H1 (cell line): ENCODE measurements at regions not wholly inside any gene's neighbourhood (a gene's known extent, or its start where the extent isn't known, plus 50 kb on each side); places are given as distances from the start of the nearest gene placed in this dataset.

Source experiments
- CTCF ChIA-PET: fragments of 300-600 bp; sonication (Branson Sonifier 250); formaldehyde crosslinking; loops from one replicate; lab custom pipeline; 2021; ENCODE audit not compliant: partially characterized antibody; lab: Charles Lee
- POLR2A ChIA-PET: fragments of 300-600 bp; sonication (Branson Sonifier 250); formaldehyde crosslinking; loops from one replicate; lab custom pipeline; 2021; ENCODE audit warnings: inconsistent platforms; ENCODE audit not compliant: partially characterized antibody; lab: Charles Lee
- DNase-seq, 2 experiments: peaks; one replicate each; pipeline versions ENCODE4 v3.0.0 to v3.0.0-alpha.2; 2010 to 2022; ENCODE audit warnings: low spot score in 2 of 2, low read depth in 1 of 2, mixed read lengths in 1 of 2
- FAIRE-seq: peaks from 2 replicates; lab custom pipeline; 2011; peaks lifted over from hg19 to GRCh38; lab: Jason Lieb, UNC
- H2AFZ ChIP-seq: 2 replicates; pipeline ENCODE4 v1.8.1; 2012; ENCODE audit warnings: low read length, inconsistent platforms
- H2AK5ac ChIP-seq: 2 replicates; pipeline ENCODE4 v1.6.1; 2013; ENCODE audit warnings: low read depth, low read length
- H2BK120ac ChIP-seq: replicated peaks from 2 replicates; pipeline ENCODE3; 2013; ENCODE audit warnings: low read depth, low read length, inconsistent platforms
- H2BK12ac ChIP-seq: 2 replicates; pipeline ENCODE4 v1.6.1; 2013; ENCODE audit warnings: low read depth, low read length
- H2BK15ac ChIP-seq: 2 replicates; pipeline ENCODE4 v1.6.1; 2013; ENCODE audit warnings: low read length
- H2BK20ac ChIP-seq: 2 replicates; pipeline ENCODE4 v1.6.1; 2013; ENCODE audit warnings: low read length
- H2BK5ac ChIP-seq: 2 replicates; pipeline ENCODE4 v1.6.1; 2013; ENCODE audit warnings: low read depth, low read length
- H3K14ac ChIP-seq: 2 replicates; pipeline ENCODE4 v1.6.1; 2013; ENCODE audit warnings: inconsistent platforms; ENCODE audit not compliant: insufficient read length
- H3K18ac ChIP-seq: 2 replicates; pipeline ENCODE4 v1.6.1; 2013; ENCODE audit warnings: low read length; ENCODE audit errors: extremely low read depth
- H3K23ac ChIP-seq: 2 replicates; pipeline ENCODE4 v1.6.1; 2013; ENCODE audit warnings: inconsistent platforms; ENCODE audit not compliant: insufficient read length
- H3K23me2 ChIP-seq: 2 replicates; pipeline ENCODE4 v1.6.1; 2013; ENCODE audit warnings: low read depth, low read length
- H3K27ac ChIP-seq: 2 replicates; pipeline ENCODE4 v1.6.1; 2011; ENCODE audit warnings: low read depth, low read length, inconsistent platforms
- H3K27me3 ChIP-seq, 4 experiments: replicated peaks in 1 of 4; 1 replicate in 1 of 4; 2 replicates in 3 of 4; pipeline versions ENCODE4 v1.6.1 to v1.8.1; 2011 to 2013; ENCODE audit warnings: low read length in 3 of 4, mild to moderate bottlenecking in 3 of 4, inconsistent platforms in 2 of 4, mixed read lengths in 2 of 4, moderate library complexity in 1 of 4; ENCODE audit not compliant: control insufficient read depth in 3 of 4, insufficient read depth in 3 of 4; ENCODE audit errors: extremely low read depth in 1 of 4
- H3K36me3 ChIP-seq, 4 experiments: 2 replicates each; pipeline versions ENCODE4 v1.6.1 to v1.8.1; 2011 to 2013; ENCODE audit warnings: mild to moderate bottlenecking in 4 of 4, low read length in 3 of 4, moderate library complexity in 2 of 4, control low read depth in 1 of 4, inconsistent platforms in 1 of 4; ENCODE audit not compliant: insufficient read depth in 4 of 4, control insufficient read depth in 2 of 4
- H3K4ac ChIP-seq: replicated peaks from 2 replicates; pipeline ENCODE3; 2013; ENCODE audit warnings: low read length, low read depth, mixed read lengths, inconsistent platforms; ENCODE audit not compliant: insufficient read length
- H3K4me1 ChIP-seq, 4 experiments: replicated peaks in 1 of 4; 1 replicate in 1 of 4; 2 replicates in 3 of 4; pipeline versions ENCODE4 v1.6.1 to v1.8.1; 2011 to 2013; ENCODE audit warnings: low read length in 3 of 4, inconsistent platforms in 2 of 4, mixed read lengths in 1 of 4; ENCODE audit not compliant: insufficient read depth in 4 of 4, control insufficient read depth in 3 of 4
- H3K4me2 ChIP-seq, 2 experiments: 2 replicates each; pipeline versions ENCODE4 v1.6.1 to v1.8.1; 2011 to 2013; ENCODE audit warnings: low read depth in 2 of 2, low read length in 2 of 2, control low read depth in 1 of 2, inconsistent platforms in 1 of 2, mild to moderate bottlenecking in 1 of 2; ENCODE audit not compliant: insufficient read depth in 1 of 2
- H3K4me3 ChIP-seq, 4 experiments: fragments of 200-600, 300-600 bp in 1 of 4; sonication (generic), shearing (Covaris generic), sonication (Bioruptor Twin) in 1 of 4; 2 replicates each; pipeline versions ENCODE4 v1.5.1 to v1.8.1; 2011 to 2016; ENCODE audit warnings: low read length in 4 of 4, low read depth in 3 of 4, control low read depth in 2 of 4, inconsistent platforms in 2 of 4, mild to moderate bottlenecking in 2 of 4, mixed read lengths in 1 of 4, moderate library complexity in 1 of 4; ENCODE audit not compliant: insufficient read depth in 2 of 4; ENCODE audit errors: extremely low read depth in 1 of 4
- H3K56ac ChIP-seq: replicated peaks from 2 replicates; pipeline ENCODE3; 2013; ENCODE audit warnings: low read depth, mild to moderate bottlenecking, mixed read lengths, low read length, inconsistent platforms; ENCODE audit not compliant: insufficient read length
- H3K79me1 ChIP-seq: 2 replicates; pipeline ENCODE4 v1.6.1; 2013; ENCODE audit warnings: low read depth, low read length, control low read depth
- H3K79me2 ChIP-seq, 2 experiments: 2 replicates each; pipeline versions ENCODE4 v1.6.1 to v1.8.1; 2012 to 2013; ENCODE audit warnings: low read length in 2 of 2, mild to moderate bottlenecking in 2 of 2, inconsistent platforms in 1 of 2; ENCODE audit not compliant: insufficient read depth in 2 of 2, control insufficient read depth in 1 of 2
- H3K9ac ChIP-seq, 4 experiments: replicated peaks in 1 of 4; 1 replicate in 1 of 4; 2 replicates in 3 of 4; pipeline versions ENCODE4 v1.6.1 to v1.8.1; 2011 to 2013; ENCODE audit warnings: low read depth in 3 of 4, low read length in 3 of 4, control low read depth in 2 of 4, mild to moderate bottlenecking in 2 of 4, moderate library complexity in 2 of 4, inconsistent platforms in 1 of 4; ENCODE audit errors: extremely low read depth in 1 of 4
- H3K9me3 ChIP-seq, 2 experiments: 2 replicates each; pipeline versions ENCODE4 v1.6.1 to v1.8.1; 2012 to 2013; ENCODE audit warnings: mild to moderate bottlenecking in 2 of 2, moderate library complexity in 2 of 2, control low read depth in 1 of 2, inconsistent platforms in 1 of 2, low read depth in 1 of 2, low read length in 1 of 2, mixed read lengths in 1 of 2; ENCODE audit not compliant: insufficient read depth in 2 of 2
- H4K20me1 ChIP-seq, 2 experiments: replicated peaks in 1 of 2; 2 replicates each; pipeline versions ENCODE3 to v1.8.1; 2011 to 2013; ENCODE audit warnings: inconsistent platforms in 2 of 2, low read length in 2 of 2, mild to moderate bottlenecking in 1 of 2; ENCODE audit not compliant: insufficient read depth in 2 of 2, control insufficient read depth in 1 of 2
- H4K5ac ChIP-seq: 2 replicates; pipeline ENCODE4 v1.6.1; 2013; ENCODE audit warnings: low read length, low read depth, mixed read lengths, inconsistent platforms; ENCODE audit not compliant: insufficient read length
- H4K8ac ChIP-seq: 2 replicates; pipeline ENCODE4 v1.8.0; 2013; ENCODE audit warnings: mild to moderate bottlenecking, moderate library complexity, low read length, inconsistent platforms; ENCODE audit not compliant: insufficient read depth; ENCODE audit errors: extremely low read depth
- H4K91ac ChIP-seq: replicated peaks from 2 replicates; pipeline ENCODE3; 2013; ENCODE audit warnings: low read length, mixed read lengths, inconsistent platforms; ENCODE audit not compliant: insufficient read length
- BCL11A ChIP-seq, 2 experiments: IDR thresholded peaks; one replicate each; pipeline ENCODE4 v1.6.1; 2011; ENCODE audit warnings: low read depth in 2 of 2, low read length in 2 of 2, mild to moderate bottlenecking in 2 of 2
- CBX8 ChIP-seq: fragments of 300-800, 300-1000 bp; sonication (generic); IDR thresholded peaks from 2 replicates; pipeline ENCODE4 v1.7.1; 2016; ENCODE audit warnings: low read depth, low read length, borderline replicate concordance
- CTBP2 ChIP-seq: IDR thresholded peaks from 2 replicates; pipeline ENCODE4 v1.7.0; 2011; ENCODE audit warnings: borderline replicate concordance, mild to moderate bottlenecking, moderate library complexity, mixed read lengths, low read length; ENCODE audit not compliant: insufficient read depth, insufficient read length
- EP300 ChIP-seq, 2 experiments: IDR thresholded peaks; 1 replicate in 1 of 2; 2 replicates in 1 of 2; pipeline ENCODE4 v1.6.1; 2011 to 2012; ENCODE audit warnings: low read depth in 2 of 2, low read length in 2 of 2, mild to moderate bottlenecking in 2 of 2, borderline replicate concordance in 1 of 2, inconsistent platforms in 1 of 2, moderate library complexity in 1 of 2
- EZH2 ChIP-seq: fragments of 200-600 bp; sonication (generic); IDR thresholded peaks from 2 replicates; pipeline ENCODE4 v1.7.1; 2012; ENCODE audit warnings: low read depth, mild to moderate bottlenecking, moderate library complexity, low read length, inconsistent platforms; ENCODE audit not compliant: severe bottlenecking
- JUN ChIP-seq: IDR thresholded peaks from 2 replicates; pipeline ENCODE4 v1.6.1; 2011; ENCODE audit warnings: low read depth, mild to moderate bottlenecking, improper control_type of control experiment, low read length
- MAFK ChIP-seq: IDR thresholded peaks from 2 replicates; pipeline ENCODE4 v1.6.1; 2012; ENCODE audit warnings: low read depth, mild to moderate bottlenecking, improper control_type of control experiment, low read length
- RFX5 ChIP-seq: IDR thresholded peaks from 2 replicates; pipeline ENCODE4 v1.6.1; 2011; ENCODE audit warnings: low read depth, low read length, improper control_type of control experiment, borderline replicate concordance
- SAP30 ChIP-seq: fragments of 300-600 bp; sonication (generic); IDR thresholded peaks from 2 replicates; pipeline ENCODE4 v1.7.1; 2012; ENCODE audit warnings: low read length, moderate library complexity, mild to moderate bottlenecking, inconsistent platforms; ENCODE audit not compliant: insufficient read depth, insufficient replicate concordance
- SP2 ChIP-seq: IDR thresholded peaks from 2 replicates; pipeline ENCODE4 v1.6.1; 2012; ENCODE audit warnings: mild to moderate bottlenecking, low read length, inconsistent platforms
- TCF12 ChIP-seq: IDR thresholded peaks from 2 replicates; pipeline ENCODE4 v1.6.1; 2011; ENCODE audit warnings: low read depth, mild to moderate bottlenecking, low read length
- TEAD4 ChIP-seq: IDR thresholded peaks from 2 replicates; pipeline ENCODE4 v1.6.1; 2012; ENCODE audit warnings: low read depth, low read length, inconsistent platforms, mixed read lengths
- YY1 ChIP-seq: IDR thresholded peaks from 2 replicates; pipeline ENCODE4 v1.6.1; 2011; ENCODE audit warnings: low read depth, mild to moderate bottlenecking, low read length
- WGBS, 2 experiments: shearing (Covaris generic) in 1 of 2; methylation state at CpG; one replicate each; pipeline versions ENCODE4 v1.1.6 to v1.1.7; 2013 to 2015; ENCODE audit warnings: low lambda C conversion rate in 2 of 2, mixed read lengths in 2 of 2, inconsistent platforms in 1 of 2, low coverage in 1 of 2, missing lambda C conversion rate in 1 of 2; ENCODE audit not compliant: insufficient replicate concordance in 2 of 2, insufficient coverage in 1 of 2, insufficient read length in 1 of 2; ENCODE audit errors: extremely low coverage in 1 of 2, missing lambda C conversion rate in 1 of 2; 5-methylcytosine and 5-hydroxymethylcytosine counted together

DNA sequence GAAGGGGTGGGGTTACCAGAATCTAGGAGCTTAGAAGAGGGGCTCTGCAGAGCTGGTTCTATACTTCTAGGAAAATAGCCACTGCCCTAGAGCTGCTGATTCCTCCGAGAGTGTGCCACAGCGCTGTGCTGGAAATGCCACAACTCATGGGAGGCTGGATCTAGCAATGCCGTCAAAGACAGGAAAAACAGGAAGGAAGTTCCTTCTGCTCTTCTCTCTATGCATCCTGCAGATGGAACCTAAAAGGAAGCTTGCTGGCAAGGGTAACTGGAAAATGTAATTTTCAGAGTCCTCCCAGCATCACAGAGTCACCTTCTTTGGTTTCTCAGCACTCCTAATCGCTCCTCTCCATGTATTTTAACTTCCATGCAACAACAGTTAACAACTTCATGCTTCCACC, 121.2 kb upstream of the TLL1 start:
- Histone ChIP-seq H3K36me3 (no peaks in the 10 kb centered on the region), H3K4me3 (no peak overlapping the region), H4K8ac (no peak overlapping the region), H2BK20ac (0 out of 2 replicates have a peak overlapping the region, but pooled peaks have one; percentile 35), H4K20me1 (no peaks in the 10 kb centered on the region), H3K27me3 (no peaks in the 10 kb centered on the region), H3K4me1 (peaks cover 0 to 9% (median 3%) of the 10 kb centered on the region in 4 experiments; a peak in 5 of 7 replicates), H3K27ac (no peak overlapping the region), H2AFZ (0 out of 2 replicates have a peak overlapping the region, but pooled peaks have one; percentile 24), H3K4me2 (no peak overlapping the region), H2BK5ac (no peak overlapping the region), H3K4ac (no peak overlapping the region), H3K56ac (no peak overlapping the region), H3K9ac (no peak overlapping the region), H3K23ac (no peak overlapping the region), H3K18ac (no peak overlapping the region), H3K79me1 (no peaks in the 10 kb centered on the region), H2BK120ac (no peak overlapping the region), H4K91ac (no peak overlapping the region), H3K79me2 (no peaks in the 10 kb centered on the region), H3K23me2 (no peaks in the 10 kb centered on the region), H2AK5ac (no peak overlapping the region), H4K5ac (no peak overlapping the region), H3K14ac (no peak overlapping the region), H3K9me3 (no peaks in the 10 kb centered on the region), H2BK12ac (no peak overlapping the region), H2BK15ac (no peak overlapping the region)
- ChIA-PET POLR2A (no interaction called here), CTCF (no interaction called here)
- DNase-seq (no peak), FAIRE-seq (no peak)
- no peak for TF ChIP-seq JUN
- TF ChIP-seq CBX8, result no peak
- TF ChIP-seq BCL11A (IDR thresholded peaks at IDR 0.05; ENCODE audit: low read depth in 2 of 2, low read length in 2 of 2), result no peak
- no peak for TF ChIP-seq SP2
- no peak for TF ChIP-seq RFX5
- no peak for TF ChIP-seq TEAD4
- no peak for TF ChIP-seq TCF12
- no peak for TF ChIP-seq CTBP2
- no peak for TF ChIP-seq MAFK
- no peak for TF ChIP-seq EP300 (IDR thresholded peaks at IDR 0.05; ENCODE audit: borderline replicate concordance in 1 of 2, low read depth in 2 of 2, low read length in 2 of 2)
- TF ChIP-seq EZH2, result no peak
- no peak for TF ChIP-seq SAP30
- no peak for TF ChIP-seq YY1
- WGBS, 2 experiments, result 80% methylated on average over 4 of the region's 4 CpGs; no CpG with 5 or more reads in 1 of the 2 experiments
